Caco-2 (cell line): ENCODE measurements at regions not wholly inside any gene's neighbourhood (a gene's known extent, or its start where the extent isn't known, plus 50 kb on each side); places are given as distances from the start of the nearest gene placed in this dataset.
A peak's percentile ranks its signal among the peaks of the same experiment; 100 is the strongest.

Source experiments
- BruUV-seq: library from RNA; stranded (reverse); fragments of 400-500 nt; replicated peaks from 2 replicates; lab custom pipeline; 2021; lab: Mats Ljungman, UMichigan
- CTCF ChIA-PET: fragments of 300-600 bp; sonication (Branson Sonifier 250); formaldehyde crosslinking; loops from one replicate; lab custom pipeline; 2022; ENCODE audit warnings: antibody characterized with exemption; lab: Charles Lee
- POLR2A ChIA-PET: fragments of 300-600 bp; sonication (Branson Sonifier 250); formaldehyde crosslinking; loops from one replicate; lab custom pipeline; 2022; ENCODE audit warnings: antibody characterized with exemption; lab: Charles Lee
- DNase-seq, 2 experiments: peaks; one replicate each; pipeline versions ENCODE4 v3.0.0 to v3.0.0-alpha.2; 2020 to 2022
- H3K27me3 ChIP-seq: replicated peaks from 2 replicates; pipeline ENCODE4 v1.6.0; 2011; ENCODE audit warnings: low read length; ENCODE audit not compliant: control insufficient read depth, insufficient read depth
- H3K36me3 ChIP-seq: 2 replicates; pipeline ENCODE4 v1.5.1; 2011; ENCODE audit warnings: low read length; ENCODE audit not compliant: control insufficient read depth, insufficient read depth
- H3K4me1 ChIP-seq: fragments of 250-450 bp; sonication (Bioruptor Pico); 2 replicates; pipeline ENCODE4 v1.5.1; 2020; ENCODE audit warnings: mild to moderate bottlenecking
- H3K4me3 ChIP-seq: 2 replicates; pipeline ENCODE4 v1.5.1; 2011; ENCODE audit warnings: low read depth, mild to moderate bottlenecking, control low read depth, low read length
- H3K9me3 ChIP-seq: fragments of 250-450 bp; sonication (Bioruptor Pico); 2 replicates; pipeline ENCODE4 v1.5.1; 2020; ENCODE audit warnings: mild to moderate bottlenecking, moderate library complexity
- H3K27ac Mint-ChIP-seq: one replicate; pipeline ENCODE4 v1.8.0; 2022; ENCODE audit warnings: mixed read lengths; ENCODE audit not compliant: unreplicated experiment
- H3K27me3 Mint-ChIP-seq: one replicate; pipeline ENCODE4 v1.8.0; 2022; ENCODE audit warnings: mixed read lengths; ENCODE audit not compliant: insufficient read depth, unreplicated experiment
- H3K36me3 Mint-ChIP-seq: one replicate; pipeline ENCODE4 v1.8.0; 2022; ENCODE audit warnings: mild to moderate bottlenecking, mixed read lengths; ENCODE audit not compliant: insufficient read depth, unreplicated experiment
- H3K4me1 Mint-ChIP-seq: one replicate; pipeline ENCODE4 v1.8.0; 2022; ENCODE audit warnings: low read depth, mixed read lengths; ENCODE audit not compliant: unreplicated experiment
- H3K4me3 Mint-ChIP-seq: one replicate; pipeline ENCODE4 v1.8.0; 2022; ENCODE audit warnings: mild to moderate bottlenecking, moderate library complexity, mixed read lengths; ENCODE audit not compliant: unreplicated experiment
- H3K9me3 Mint-ChIP-seq: one replicate; pipeline ENCODE4 v1.8.0; 2022; ENCODE audit warnings: mixed read lengths; ENCODE audit not compliant: unreplicated experiment
- CTCF ChIP-seq, 2 experiments: fragments of 200-600 bp in 1 of 2; IDR thresholded peaks; 1 replicate in 1 of 2; 2 replicates in 1 of 2; pipeline versions ENCODE4 v1.5.1 to v1.8.0; 2011 to 2022; ENCODE audit warnings: antibody characterized with exemption in 1 of 2, control low read depth in 1 of 2, inconsistent platforms in 1 of 2, low read depth in 1 of 2, low read length in 1 of 2, mild to moderate bottlenecking in 1 of 2, moderate library complexity in 1 of 2; ENCODE audit not compliant: insufficient read depth in 1 of 2, severe bottlenecking in 1 of 2, unreplicated experiment in 1 of 2
- intact Hi-C: fragments of 100-400 bp; cut with micrococcal nuclease; formaldehyde crosslinking; loops from one replicate; pipeline ENCODE4 v1.10.0; 2022; ENCODE audit not compliant: unreplicated experiment

GRCh38 chr2:12047761-12048160 is 301.3 kb downstream of the LPIN1 start:
- BruUV-seq, result no TSS peak
- ChIA-PET POLR2A (no interaction called here), CTCF (no interaction called here)
- Mint-ChIP-seq H3K4me3 (no peak overlapping the region), H3K27ac (no peak overlapping the region), H3K4me1 (no peaks in the 10 kb centered on the region), H3K9me3 (no peaks in the 10 kb centered on the region), H3K36me3 (no peaks in the 10 kb centered on the region), H3K27me3 (peaks cover 2% of the 10 kb centered on the region)
- TF ChIP-seq CTCF (IDR thresholded peaks at IDR 0.05; ENCODE audit: insufficient read depth in 1 of 2, low read depth in 1 of 2, low read length in 1 of 2, severe bottlenecking in 1 of 2, unreplicated experiment in 1 of 2), result no peak
- intact Hi-C loops, result no loop called here
- Histone ChIP-seq H3K36me3 (no peaks in the 10 kb centered on the region), H3K4me1 (no peaks in the 10 kb centered on the region), H3K9me3 (no peaks in the 10 kb centered on the region), H3K4me3 (no peak overlapping the region), H3K27me3 (no peaks in the 10 kb centered on the region)
- DNase-seq, result no peak

- H3K4me3 ChIP-seq, result no peak overlapping the region
Observed at GRCh38 chr2:12048550-12048949, 302.1 kb downstream of the LPIN1 start.

GRCh38 chr2:12050396-12050795 is 304.0 kb downstream of the LPIN1 start:
- TF ChIP-seq CTCF (IDR thresholded peaks at IDR 0.05; ENCODE audit: insufficient read depth in 1 of 2, low read depth in 1 of 2, low read length in 1 of 2, severe bottlenecking in 1 of 2, unreplicated experiment in 1 of 2), result no peak
- no TSS peak for BruUV-seq
- Mint-ChIP-seq H3K27me3 (peaks cover 8% of the 10 kb centered on the region), H3K4me1 (no peaks in the 10 kb centered on the region), H3K4me3 (no peak overlapping the region), H3K27ac (no peak overlapping the region), H3K9me3 (peaks cover 10% of the 10 kb centered on the region), H3K36me3 (no peaks in the 10 kb centered on the region)
- POLR2A ChIA-PET, result no interaction called here
- Histone ChIP-seq H3K9me3 (no peaks in the 10 kb centered on the region), H3K4me1 (no peaks in the 10 kb centered on the region), H3K27me3 (no peaks in the 10 kb centered on the region), H3K4me3 (no peak overlapping the region), H3K36me3 (no peaks in the 10 kb centered on the region)
- CTCF ChIA-PET, result interaction anchor here (0.6 kb wide), 1 partner anchor 73 kb away, joined by 3 read pairs; no protein-coding TSS in a partner anchor
- intact Hi-C loops, result no loop called here
- DNase-seq, result peak in 1 of 2 experiments; percentile 4

More at GRCh38 chr2:12048550-12048949, 302.1 kb downstream of the LPIN1 start:
- H3K4me1 Mint-ChIP-seq, result no peaks in the 10 kb centered on the region
- H3K27me3 ChIP-seq, result no peaks in the 10 kb centered on the region
- peak in 1 of 2 experiments; percentile 17 for TF ChIP-seq CTCF (IDR thresholded peaks at IDR 0.05; ENCODE audit: insufficient read depth in 1 of 2, low read depth in 1 of 2, low read length in 1 of 2, severe bottlenecking in 1 of 2, unreplicated experiment in 1 of 2)
- H3K36me3 ChIP-seq, result no peaks in the 10 kb centered on the region
- no peaks in the 10 kb centered on the region for H3K36me3 Mint-ChIP-seq
- peaks cover 3% of the 10 kb centered on the region for H3K9me3 Mint-ChIP-seq
- CTCF ChIA-PET, result no interaction called here
- H3K4me1 ChIP-seq, result no peaks in the 10 kb centered on the region
- intact Hi-C loops, result no loop called here
- BruUV-seq, result no TSS peak
- POLR2A ChIA-PET, result no interaction called here
- H3K27me3 Mint-ChIP-seq, result peaks cover 2% of the 10 kb centered on the region
- H3K27ac Mint-ChIP-seq, result no peak overlapping the region
- H3K4me3 Mint-ChIP-seq, result no peak overlapping the region
- no peak for DNase-seq
- no peaks in the 10 kb centered on the region for H3K9me3 ChIP-seq
